ENCODE measurements at regions not wholly inside any gene's neighbourhood (a gene's known extent, or its start where the extent isn't known, plus 50 kb on each side); places are given as distances from the start of the nearest gene placed in this dataset.
"Not testable (repeated sequence)": the region's sequence is repeated elsewhere in the genome, so short reads cannot be mapped to it uniquely, and the experiment has no call there.

GRCh38 chr3:189375532-189375931, 203.8 kb downstream of the TPRG1 start:
- no peak for TF ChIP-seq CTCF (conservative IDR thresholded peaks at IDR 0.05)
- H3K27ac ChIP-seq: no peak overlapping the region

GRCh38 chr3:189383630-189384029, 211.9 kb downstream of the TPRG1 start:
- H3K27ac ChIP-seq: peak overlapping the region; percentile 26; the same call in 1 of the 2 replicates
- no peak for TF ChIP-seq CTCF (conservative IDR thresholded peaks at IDR 0.05)

GRCh38 chr3:189385880-189386279, 214.1 kb downstream of the TPRG1 start:
- H3K27ac ChIP-seq: not testable (repeated sequence)

- peak overlapping the region; percentile 15; the same call in 1 of the 2 replicates for H3K27ac ChIP-seq
- no peak for TF ChIP-seq CTCF (conservative IDR thresholded peaks at IDR 0.05)
Measured at GRCh38 chr3:189386739-189387138, 215.0 kb downstream of the TPRG1 start.

GRCh38 chr3:189389346-189389745, 217.6 kb downstream of the TPRG1 start:
- no peak for TF ChIP-seq CTCF (conservative IDR thresholded peaks at IDR 0.05)
- H3K27ac ChIP-seq: no peak overlapping the region

GRCh38 chr3:189393598-189393997, 221.8 kb downstream of the TPRG1 start:
- H3K27ac ChIP-seq: no peak overlapping the region
- TF ChIP-seq CTCF (conservative IDR thresholded peaks at IDR 0.05): no peak

GRCh38 chr3:189394599-189395121, 222.9 kb downstream of the TPRG1 start:
- TF ChIP-seq CTCF (conservative IDR thresholded peaks at IDR 0.05): no peak
- no peak overlapping the region for H3K27ac ChIP-seq

GRCh38 chr3:189395825-189396224, 224.1 kb downstream of the TPRG1 start:
- TF ChIP-seq CTCF (conservative IDR thresholded peaks at IDR 0.05): no peak
- H3K27ac ChIP-seq: no peak overlapping the region

All from VCaP (cell line).